ENCODE measurements at regions not wholly inside any gene's neighbourhood (a gene's known extent, or its start where the extent isn't known, plus 50 kb on each side); places are given as distances from the start of the nearest gene placed in this dataset.
"Not testable (repeated sequence)": the region's sequence is repeated elsewhere in the genome, so short reads cannot be mapped to it uniquely, and the experiment has no call there.

GRCh38 chr4:26206999-26207398 lies 113.8 kb upstream of the RBPJ start:
- no peaks in the 10 kb centered on the region for H3K9me3 Mint-ChIP-seq
- peaks cover 1 to 6% (median 5%) of the 10 kb centered on the region in 3 donors for H3K27me3 Mint-ChIP-seq (ENCODE audit: low read depth in 3 of 3)
- DNase-seq: no peak
- no peak overlapping the region for H3K4me3 Mint-ChIP-seq
- H3K27ac Mint-ChIP-seq: no peak overlapping the region
- H3K36me3 Mint-ChIP-seq: no peaks in the 10 kb centered on the region
- H3K4me1 Mint-ChIP-seq: peaks cover 18 to 25% of the 10 kb centered on the region in 2 donors

DNA sequence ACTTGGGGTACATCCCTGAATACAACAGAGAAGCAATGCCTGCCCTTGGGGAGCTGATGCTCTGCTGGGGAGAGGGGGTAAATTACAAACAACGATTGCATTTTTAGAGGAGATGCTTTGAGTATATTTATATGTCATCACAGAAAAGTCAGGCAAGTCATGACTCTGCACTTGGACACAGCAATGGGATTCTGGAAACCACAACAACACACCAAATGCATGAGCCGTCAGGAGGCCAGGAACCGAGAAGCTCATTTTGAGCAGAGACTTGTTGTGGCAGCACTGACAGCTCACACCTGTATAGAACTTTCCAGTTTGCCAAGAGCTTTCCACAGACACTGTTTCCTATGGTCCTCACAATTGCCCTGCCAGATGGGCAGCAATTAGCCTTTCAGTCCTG lies 113.2 kb upstream of the RBPJ start:
- Mint-ChIP-seq H3K4me1 (peaks cover 18 to 22% of the 10 kb centered on the region in 2 donors), H3K27ac (no peak overlapping the region), H3K27me3 (ENCODE audit: low read depth in 3 of 3) (peaks cover 1 to 6% (median 5%) of the 10 kb centered on the region in 3 donors), H3K4me3 (no peak overlapping the region), H3K36me3 (no peaks in the 10 kb centered on the region), H3K9me3 (no peaks in the 10 kb centered on the region)
- no peak for DNase-seq

DNA sequence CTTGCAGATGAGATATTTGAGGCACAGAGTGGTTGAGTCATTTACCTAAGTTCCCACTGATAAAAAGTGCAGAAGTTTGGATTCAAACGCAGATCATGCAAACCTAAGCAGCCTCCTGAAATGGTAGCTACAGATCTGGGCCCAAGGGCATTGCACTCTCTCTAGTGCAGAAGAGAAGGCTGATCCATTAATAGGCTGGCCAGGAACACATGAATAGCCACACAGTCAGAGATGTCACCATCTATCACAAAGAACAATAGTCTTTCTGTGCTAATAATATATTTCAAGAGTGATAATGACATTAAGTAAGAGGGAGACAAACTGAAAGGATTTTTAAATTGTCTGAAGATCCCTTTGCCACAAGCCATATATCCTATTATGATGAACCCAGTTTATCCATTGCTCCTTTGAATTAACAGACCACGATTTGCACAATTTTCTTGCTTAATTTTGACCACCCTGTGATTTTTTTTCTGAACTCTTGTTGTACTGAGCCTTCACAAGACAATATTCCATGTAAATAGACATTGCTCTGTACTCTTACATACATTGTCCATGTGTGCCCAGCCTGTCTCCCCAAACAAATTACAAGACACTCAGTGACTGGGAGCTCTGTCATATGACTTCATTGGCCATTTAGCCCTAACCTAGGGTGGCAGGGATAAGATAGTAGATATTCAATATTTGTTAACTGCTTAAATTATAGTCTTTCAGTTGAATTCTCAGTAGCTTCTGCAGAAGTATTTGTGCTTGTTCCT lies 112.4 kb upstream of the RBPJ start:
- Mint-ChIP-seq H3K4me3 (no peak overlapping the region), H3K27me3 (ENCODE audit: low read depth in 3 of 3) (peaks cover 3 to 8% (median 5%) of the 10 kb centered on the region in 3 donors), H3K36me3 (no peaks in the 10 kb centered on the region), H3K9me3 (no peaks in the 10 kb centered on the region), H3K4me1 (peaks cover 14 to 18% of the 10 kb centered on the region in 2 donors), H3K27ac (no peak overlapping the region)
- DNase-seq: no peak

DNA sequence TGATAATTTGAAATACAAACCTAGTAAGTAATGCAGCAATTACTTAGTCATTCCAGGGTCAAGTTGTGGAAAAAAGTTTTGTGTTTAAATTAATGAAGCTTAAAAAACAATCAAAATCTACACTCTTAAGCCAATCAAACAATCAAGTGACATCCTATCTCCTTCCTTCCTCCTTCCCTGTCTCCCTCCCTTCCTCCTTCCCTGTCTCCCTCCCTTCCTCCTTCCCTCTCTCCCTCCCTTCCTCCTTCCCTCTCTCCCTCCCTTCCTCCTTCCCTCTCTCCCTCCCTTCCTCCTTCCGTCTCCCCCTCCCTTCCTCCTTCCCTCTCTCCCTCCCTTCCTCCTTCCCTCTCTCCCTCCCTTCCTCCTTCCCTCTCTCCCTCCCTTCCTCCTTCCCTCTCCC lies 111.4 kb upstream of the RBPJ start:
- H3K27me3 Mint-ChIP-seq (ENCODE audit: low read depth in 3 of 3); H3K27ac Mint-ChIP-seq; DNase-seq; H3K9me3 Mint-ChIP-seq; H3K36me3 Mint-ChIP-seq; H3K4me3 Mint-ChIP-seq: not testable (repeated sequence)
- H3K4me1 Mint-ChIP-seq: peaks cover 6 to 15% of the 10 kb centered on the region in 2 donors

DNA sequence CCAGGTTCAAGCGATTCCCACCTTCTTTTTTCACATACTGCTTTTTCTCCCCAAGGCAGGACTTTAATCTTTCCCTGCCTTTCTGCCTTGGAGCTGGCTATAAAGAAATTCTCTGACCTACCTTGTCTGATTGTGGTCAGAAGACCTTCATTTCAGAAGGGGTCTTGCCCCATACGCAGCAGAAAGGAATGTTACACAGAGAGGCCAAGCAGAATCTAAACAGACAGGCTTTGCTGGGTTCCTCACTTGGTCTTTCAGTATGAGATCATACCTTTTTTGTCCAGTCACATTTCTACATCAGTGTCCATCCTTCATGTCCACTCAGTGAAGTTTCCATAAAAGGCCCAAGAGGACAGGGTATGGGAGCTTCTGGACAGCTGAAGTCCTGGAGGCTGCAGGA lies 108.3 kb upstream of the RBPJ start:
- no peak for DNase-seq
- Mint-ChIP-seq H3K4me1 (peaks cover 2 to 10% of the 10 kb centered on the region in 2 donors), H3K27ac (no peak overlapping the region), H3K9me3 (no peaks in the 10 kb centered on the region), H3K36me3 (no peaks in the 10 kb centered on the region), H3K4me3 (no peak overlapping the region), H3K27me3 (ENCODE audit: low read depth in 3 of 3) (peaks cover 3 to 9% (median 4%) of the 10 kb centered on the region in 3 donors)

- H3K27ac Mint-ChIP-seq: peak overlapping the region in 2 of 6 donors; percentile 12 to 28
- no peaks in the 10 kb centered on the region for H3K36me3 Mint-ChIP-seq
- peaks cover 2 to 9% (median 4%) of the 10 kb centered on the region in 3 donors for H3K27me3 Mint-ChIP-seq (ENCODE audit: low read depth in 3 of 3)
- H3K4me1 Mint-ChIP-seq: peaks cover 2 to 10% of the 10 kb centered on the region in 2 donors
- no peaks in the 10 kb centered on the region for H3K9me3 Mint-ChIP-seq
- no peak overlapping the region for H3K4me3 Mint-ChIP-seq
- DNase-seq: no peak
Measured at GRCh38 chr4:26213317-26213716, 107.5 kb upstream of the RBPJ start.

- peaks cover 2 to 10% of the 10 kb centered on the region in 2 donors for H3K4me1 Mint-ChIP-seq
- peaks cover 2 to 9% (median 4%) of the 10 kb centered on the region in 3 donors for H3K27me3 Mint-ChIP-seq (ENCODE audit: low read depth in 3 of 3)
- no peak overlapping the region for H3K4me3 Mint-ChIP-seq
- DNase-seq: no peak
- no peak overlapping the region for H3K27ac Mint-ChIP-seq
- H3K36me3 Mint-ChIP-seq: no peaks in the 10 kb centered on the region
- no peaks in the 10 kb centered on the region for H3K9me3 Mint-ChIP-seq
Measured at GRCh38 chr4:26214994-26215393, 105.8 kb upstream of the RBPJ start.

- Mint-ChIP-seq H3K4me1 (peaks cover 2 to 10% of the 10 kb centered on the region in 2 donors), H3K27me3 (ENCODE audit: low read depth in 3 of 3) (peaks cover under 1 to 9% (median 4%) of the 10 kb centered on the region in 3 donors), H3K9me3 (no peaks in the 10 kb centered on the region), H3K27ac (no peak overlapping the region), H3K36me3 (no peaks in the 10 kb centered on the region), H3K4me3 (no peak overlapping the region)
- no peak for DNase-seq
Measured at GRCh38 chr4:26215725-26216124, 105.1 kb upstream of the RBPJ start.

GRCh38 chr4:26217481-26217880 lies 103.3 kb upstream of the RBPJ start:
- Mint-ChIP-seq H3K4me3 (no peak overlapping the region), H3K27ac (no peak overlapping the region), H3K4me1 (peaks cover 2 to 10% of the 10 kb centered on the region in 2 donors), H3K36me3 (no peaks in the 10 kb centered on the region), H3K27me3 (ENCODE audit: low read depth in 3 of 3) (peaks cover 0 to 9% (median 4%) of the 10 kb centered on the region in 3 donors), H3K9me3 (no peaks in the 10 kb centered on the region)
- DNase-seq: no peak

DNA sequence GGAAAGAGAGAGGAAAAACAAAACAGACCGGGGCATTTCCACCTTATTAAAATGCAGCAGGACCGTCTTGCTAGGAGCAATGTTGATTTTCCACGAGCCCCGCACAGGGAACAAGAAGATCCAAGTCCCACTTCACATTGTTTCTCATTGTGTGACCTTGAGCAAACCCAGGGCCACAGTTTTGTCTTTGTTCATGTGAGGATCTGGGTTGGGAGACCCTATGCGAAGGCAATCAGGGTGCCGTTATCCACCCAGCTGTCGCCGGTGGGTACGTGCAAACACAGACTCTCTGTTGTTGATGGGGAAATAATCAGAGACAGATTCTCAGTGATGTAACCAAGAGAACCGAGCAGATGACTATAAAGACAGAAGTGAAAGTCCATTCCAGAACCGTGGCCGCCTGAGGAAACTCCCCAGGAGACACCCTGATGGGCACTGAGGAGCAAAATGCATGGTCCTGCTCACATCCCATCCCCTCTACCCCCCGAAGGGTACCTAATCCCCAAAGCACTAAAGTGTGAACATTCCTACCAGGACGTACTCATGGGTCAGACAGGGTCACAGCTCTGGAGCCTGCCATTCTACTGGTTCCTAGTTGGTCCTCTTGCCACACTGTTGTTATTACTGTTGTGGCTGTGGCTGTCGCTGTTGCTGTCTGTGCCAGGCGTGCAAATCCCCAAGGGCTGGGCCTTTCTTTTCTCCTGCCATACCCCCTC lies 102.7 kb upstream of the RBPJ start:
- no peak overlapping the region for H3K4me3 Mint-ChIP-seq
- H3K36me3 Mint-ChIP-seq: no peaks in the 10 kb centered on the region
- no peak overlapping the region for H3K27ac Mint-ChIP-seq
- no peaks in the 10 kb centered on the region for H3K9me3 Mint-ChIP-seq
- H3K4me1 Mint-ChIP-seq: peaks cover 2 to 9% of the 10 kb centered on the region in 2 donors
- no peak for DNase-seq
- peaks cover 0 to 9% (median 4%) of the 10 kb centered on the region in 3 donors for H3K27me3 Mint-ChIP-seq (ENCODE audit: low read depth in 3 of 3)

DNA sequence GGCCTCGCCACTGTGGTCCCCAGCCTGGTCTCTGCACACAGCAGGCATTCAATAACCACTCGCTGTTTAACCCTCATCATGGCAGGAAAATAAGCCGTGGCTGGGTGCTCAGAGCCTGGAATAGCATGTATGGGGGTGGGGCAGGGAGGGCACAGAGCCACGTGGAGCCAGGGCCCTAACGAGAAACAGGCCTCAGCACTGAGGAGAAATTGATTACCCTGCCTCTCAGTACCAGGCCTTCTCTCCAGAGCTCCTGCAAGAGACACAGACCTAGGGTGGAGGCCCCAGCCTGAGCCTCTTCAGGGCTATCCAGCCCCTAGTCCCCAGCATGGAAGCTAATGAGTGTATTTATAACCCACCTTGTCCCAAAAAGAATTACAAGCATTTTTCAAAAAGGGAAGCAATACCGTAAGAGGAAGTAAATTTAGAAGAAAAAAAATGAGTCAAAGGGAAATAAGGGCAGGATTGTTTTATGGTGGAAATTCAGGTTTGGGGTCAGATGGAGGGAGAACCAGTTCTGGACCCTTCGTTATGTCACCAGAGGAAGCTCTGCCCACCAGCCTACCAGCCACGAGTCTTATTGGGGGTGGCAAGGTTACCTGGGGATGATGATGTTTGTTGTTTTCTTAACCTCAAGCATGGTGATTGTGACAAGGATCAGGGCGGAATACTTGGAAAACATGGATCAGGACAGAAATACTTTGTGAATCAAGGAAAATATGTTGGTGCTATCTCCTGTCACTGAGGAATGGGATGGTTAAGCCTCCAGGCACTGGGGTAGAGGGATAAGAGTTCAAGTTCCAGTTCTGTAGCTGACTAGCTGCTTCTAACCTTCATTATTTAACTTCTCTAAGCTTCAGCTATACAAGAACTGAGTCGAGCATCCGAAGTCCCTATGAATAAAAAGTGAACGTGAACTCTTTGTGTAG lies 101.9 kb upstream of the RBPJ start:
- no peak overlapping the region for H3K4me3 Mint-ChIP-seq
- H3K4me1 Mint-ChIP-seq: peaks cover 0 to 1% of the 10 kb centered on the region in 2 donors
- no peaks in the 10 kb centered on the region for H3K36me3 Mint-ChIP-seq
- no peaks in the 10 kb centered on the region for H3K9me3 Mint-ChIP-seq
- H3K27me3 Mint-ChIP-seq (ENCODE audit: low read depth in 3 of 3): peaks cover 0 to 6% (median 0%) of the 10 kb centered on the region in 3 donors
- DNase-seq: no peak
- no peak overlapping the region for H3K27ac Mint-ChIP-seq

- no peaks in the 10 kb centered on the region for H3K4me1 Mint-ChIP-seq
- no peak overlapping the region for H3K4me3 Mint-ChIP-seq
- H3K9me3 Mint-ChIP-seq: no peaks in the 10 kb centered on the region
- peaks cover 0 to 5% (median 0%) of the 10 kb centered on the region in 3 donors for H3K27me3 Mint-ChIP-seq (ENCODE audit: low read depth in 3 of 3)
- no peak overlapping the region for H3K27ac Mint-ChIP-seq
- no peaks in the 10 kb centered on the region for H3K36me3 Mint-ChIP-seq
- no peak for DNase-seq
Measured at GRCh38 chr4:26220696-26221095, 100.1 kb upstream of the RBPJ start.

DNA sequence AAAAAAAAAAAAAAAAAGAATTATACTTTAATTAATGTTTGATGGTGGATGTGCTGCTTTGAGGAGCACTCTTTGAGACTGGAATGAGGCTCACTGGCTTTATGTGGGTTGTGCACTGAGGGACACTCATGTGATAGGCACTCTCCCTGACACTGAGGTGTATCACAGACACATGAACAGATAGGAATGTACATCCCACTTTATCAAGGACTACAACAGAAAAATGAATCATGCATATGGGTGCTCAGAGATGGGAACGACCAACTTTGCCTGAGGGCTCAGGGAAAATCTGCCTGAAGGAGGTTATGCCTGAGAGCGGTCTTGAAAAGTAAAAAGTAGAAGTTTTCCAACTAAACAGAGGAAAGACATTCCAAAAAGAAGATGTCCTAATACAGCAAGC lies 97.7 kb upstream of the RBPJ start:
- Mint-ChIP-seq H3K4me3 (no peak overlapping the region), H3K4me1 (no peaks in the 10 kb centered on the region), H3K27me3 (ENCODE audit: low read depth in 3 of 3) (peaks cover 0 to under 1% (median 0%) of the 10 kb centered on the region in 3 donors), H3K36me3 (no peaks in the 10 kb centered on the region), H3K9me3 (no peaks in the 10 kb centered on the region), H3K27ac (no peak overlapping the region)
- DNase-seq: no peak

All from immature natural killer cell (primary cell).